Urinary bladder (tissue), 3 donors: ENCODE measurements at regions not wholly inside any gene's neighbourhood (a gene's known extent, or its start where the extent isn't known, plus 50 kb on each side); places are given as distances from the start of the nearest gene placed in this dataset.

Experiments used
- DNase-seq: peaks from one replicate; pipeline ENCODE4 v3.0.0-alpha.2; 2015; ENCODE audit errors: extremely low spot score
- H3K27ac ChIP-seq: one replicate; pipeline ENCODE4 v1.5.1; 2013; ENCODE audit warnings: low read depth, mild to moderate bottlenecking, moderate library complexity
- H3K36me3 ChIP-seq: one replicate; pipeline ENCODE4 v1.6.1; 2013; ENCODE audit warnings: mild to moderate bottlenecking, moderate library complexity; ENCODE audit not compliant: insufficient read depth
- H3K4me1 ChIP-seq: one replicate; pipeline ENCODE4 v1.6.1; 2013; ENCODE audit warnings: mild to moderate bottlenecking, moderate library complexity; ENCODE audit not compliant: insufficient read depth
- H3K4me3 ChIP-seq: one replicate; pipeline ENCODE4 v1.5.1; 2013; ENCODE audit warnings: low read depth, low read length
- WGBS: extraction: QIAGEN DNeasy Blood & Tissue Kit; methylation state at CpG from one replicate; pipeline ENCODE4 v1.1.7; 2013; 5-methylcytosine and 5-hydroxymethylcytosine counted together
- donor health status: healthy with polysubstance abuse.
- donor health status: healthy.

- no peak overlapping the region for H3K4me3 ChIP-seq
Observed at GRCh38 chr18:66754335-66754734, 150.4 kb upstream of the CDH19 start.

DNA sequence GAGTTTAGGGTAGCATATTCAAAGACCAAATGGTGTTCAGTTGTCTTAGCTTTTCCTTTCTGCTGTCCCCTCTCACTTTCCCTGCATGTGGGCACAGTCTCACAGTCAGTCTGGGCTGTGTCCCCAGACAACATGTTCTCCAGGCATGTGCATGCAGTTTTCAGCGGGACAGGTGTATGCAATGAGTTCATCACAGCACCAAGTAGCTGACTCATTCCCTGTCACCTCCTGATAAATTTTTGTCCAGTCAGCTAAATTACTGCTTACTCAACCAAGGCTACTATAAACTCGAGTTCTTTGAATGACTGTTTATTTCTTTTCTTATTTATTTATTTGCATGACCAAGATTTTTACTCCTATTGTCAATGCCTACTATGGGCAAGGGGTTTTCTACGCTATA lies 148.8 kb upstream of the CDH19 start:
- no peak overlapping the region for H3K27ac ChIP-seq
- DNase-seq: no peak
- H3K4me3 ChIP-seq: no peak overlapping the region
- H3K4me1 ChIP-seq: no peaks in the 10 kb centered on the region
- H3K36me3 ChIP-seq: no peaks in the 10 kb centered on the region
- 74% methylated on average over 3 of the region's 3 CpGs for WGBS

More at GRCh38 chr18:66754335-66754734, 150.4 kb upstream of the CDH19 start:
- Histone ChIP-seq H3K36me3 (no peaks in the 10 kb centered on the region), H3K27ac (no peak overlapping the region), H3K4me1 (no peaks in the 10 kb centered on the region)
- no peak for DNase-seq
- 86% methylated on average over 1 of the region's 1 CpG for WGBS

- no peaks in the 10 kb centered on the region for H3K4me1 ChIP-seq
- H3K4me3 ChIP-seq: no peak overlapping the region
- H3K27ac ChIP-seq: no peak overlapping the region
- DNase-seq: no peak
- no peaks in the 10 kb centered on the region for H3K36me3 ChIP-seq
Observed at GRCh38 chr18:66749481-66750035, 145.7 kb upstream of the CDH19 start.

DNA sequence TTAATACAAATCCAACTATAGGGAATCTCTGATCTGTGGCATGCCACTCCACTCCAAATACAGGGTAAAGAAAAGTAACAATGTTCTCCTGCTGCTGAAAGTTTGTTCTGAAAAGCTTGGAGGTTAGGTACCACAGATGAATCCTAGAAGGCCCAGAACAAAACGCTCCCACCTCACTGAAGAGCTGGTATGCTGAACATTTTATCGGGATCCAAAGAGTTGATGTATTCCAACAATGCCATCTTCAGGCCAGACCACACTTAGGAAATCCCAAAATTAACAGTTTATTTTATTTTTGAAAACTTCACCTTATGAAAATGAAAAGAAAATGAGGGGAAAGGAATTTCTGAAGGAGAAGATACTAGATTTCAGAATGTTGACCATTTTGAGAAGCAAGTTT lies 145.1 kb upstream of the CDH19 start:
- H3K27ac ChIP-seq: no peak overlapping the region
- no peaks in the 10 kb centered on the region for H3K36me3 ChIP-seq
- no peak overlapping the region for H3K4me3 ChIP-seq
- no peaks in the 10 kb centered on the region for H3K4me1 ChIP-seq
- DNase-seq: no peak
- WGBS: 54% methylated on average over 2 of the region's 2 CpGs

- Histone ChIP-seq H3K36me3 (no peaks in the 10 kb centered on the region), H3K27ac (no peak overlapping the region), H3K4me1 (no peaks in the 10 kb centered on the region), H3K4me3 (no peak overlapping the region)
- DNase-seq: no peak
- 64% methylated on average over 2 of the region's 2 CpGs for WGBS
Observed at GRCh38 chr18:66742832-66743231, 138.9 kb upstream of the CDH19 start.

DNA sequence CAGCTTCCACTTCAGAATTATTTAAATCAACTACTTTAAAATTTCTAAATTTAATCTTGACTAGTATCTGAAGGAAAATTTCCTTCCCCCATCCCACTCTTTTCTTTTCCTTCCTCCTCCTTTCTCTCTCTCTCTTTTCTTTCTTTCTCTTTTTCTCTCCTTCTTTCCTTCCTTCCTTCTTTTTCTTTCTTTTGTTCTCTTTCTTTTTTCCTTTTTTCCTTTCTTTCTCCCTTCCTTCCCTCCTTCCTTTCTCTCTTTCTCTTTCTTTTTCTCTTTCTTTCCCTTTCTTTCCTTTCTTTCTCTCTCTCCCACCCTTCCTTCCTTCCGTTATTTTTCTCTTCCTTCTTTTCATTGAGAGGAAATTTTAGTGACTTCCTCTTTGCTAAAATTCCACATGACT lies 132.0 kb upstream of the CDH19 start:
- WGBS: 94% methylated on average over 1 of the region's 1 CpG
- no peaks in the 10 kb centered on the region for H3K36me3 ChIP-seq
- no peak overlapping the region for H3K27ac ChIP-seq
- H3K4me3 ChIP-seq: no peak overlapping the region
- DNase-seq: no peak
- H3K4me1 ChIP-seq: no peaks in the 10 kb centered on the region

DNA sequence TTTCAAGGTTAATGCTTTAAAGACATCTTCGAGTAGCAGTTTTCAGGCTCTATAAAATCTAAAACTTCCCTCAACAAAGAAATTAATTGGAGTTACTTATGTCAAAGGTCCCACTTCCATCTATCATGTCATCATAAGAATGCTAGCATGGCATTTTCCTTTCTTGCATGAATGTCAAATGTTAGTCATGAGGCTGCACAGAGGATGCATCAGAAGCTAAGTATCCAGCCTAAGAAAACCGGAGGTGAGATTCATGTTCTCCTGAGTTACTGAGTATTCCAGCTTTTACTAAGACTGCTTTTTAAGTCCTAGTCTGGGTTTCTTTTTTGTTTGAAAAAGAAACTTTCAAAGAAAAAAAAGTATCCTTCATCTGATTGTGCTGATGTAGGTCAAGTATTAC lies 130.6 kb upstream of the CDH19 start:
- no peak overlapping the region for H3K4me3 ChIP-seq
- no peak overlapping the region for H3K27ac ChIP-seq
- H3K4me1 ChIP-seq: no peaks in the 10 kb centered on the region
- H3K36me3 ChIP-seq: no peaks in the 10 kb centered on the region
- DNase-seq: no peak
- WGBS: 72% methylated on average over 2 of the region's 2 CpGs

GRCh38 chr18:66731890-66732289 lies 128.0 kb upstream of the CDH19 start:
- Histone ChIP-seq H3K4me3 (no peak overlapping the region), H3K27ac (no peak overlapping the region), H3K36me3 (no peaks in the 10 kb centered on the region), H3K4me1 (no peaks in the 10 kb centered on the region)
- no peak for DNase-seq

DNA sequence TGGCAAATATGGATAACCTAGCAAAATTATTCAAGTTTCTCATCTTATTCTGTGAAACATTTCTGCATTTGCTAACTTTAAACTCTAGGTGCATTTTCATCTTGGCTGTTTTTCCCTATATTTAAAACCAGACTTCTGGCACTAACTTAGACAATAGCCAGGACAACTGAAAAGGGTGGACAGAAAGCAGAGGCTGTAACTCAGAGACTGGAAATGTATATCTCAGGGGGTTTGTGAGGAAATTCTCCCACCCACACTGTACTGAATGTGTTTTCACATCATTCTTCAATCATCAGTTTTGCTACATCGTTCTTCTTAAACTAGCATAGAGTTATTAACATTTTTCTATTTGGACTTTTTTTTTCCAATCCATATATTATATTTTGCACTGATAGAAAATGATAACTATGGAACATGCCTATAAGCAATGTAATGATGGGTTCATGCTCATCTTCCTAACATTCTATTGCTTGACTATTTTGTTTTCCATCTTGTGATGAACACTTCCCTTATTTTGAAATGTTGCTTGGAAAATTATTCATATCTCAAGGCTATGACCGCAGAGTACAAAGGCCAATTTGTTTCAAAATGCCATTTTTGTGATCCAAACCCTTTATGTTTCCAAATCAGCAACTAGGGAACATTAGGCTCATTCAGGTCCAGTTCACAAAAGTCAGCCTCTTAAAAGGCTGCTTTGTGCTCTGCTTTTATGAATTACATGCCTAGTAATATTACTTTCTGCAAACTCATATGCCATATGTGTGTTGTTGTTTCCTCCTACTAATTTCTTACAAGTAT lies 125.8 kb upstream of the CDH19 start:
- Histone ChIP-seq H3K27ac (no peak overlapping the region), H3K36me3 (no peaks in the 10 kb centered on the region), H3K4me3 (no peak overlapping the region), H3K4me1 (no peaks in the 10 kb centered on the region)
- WGBS: 70% methylated on average over 2 of the region's 2 CpGs
- DNase-seq: no peak

DNA sequence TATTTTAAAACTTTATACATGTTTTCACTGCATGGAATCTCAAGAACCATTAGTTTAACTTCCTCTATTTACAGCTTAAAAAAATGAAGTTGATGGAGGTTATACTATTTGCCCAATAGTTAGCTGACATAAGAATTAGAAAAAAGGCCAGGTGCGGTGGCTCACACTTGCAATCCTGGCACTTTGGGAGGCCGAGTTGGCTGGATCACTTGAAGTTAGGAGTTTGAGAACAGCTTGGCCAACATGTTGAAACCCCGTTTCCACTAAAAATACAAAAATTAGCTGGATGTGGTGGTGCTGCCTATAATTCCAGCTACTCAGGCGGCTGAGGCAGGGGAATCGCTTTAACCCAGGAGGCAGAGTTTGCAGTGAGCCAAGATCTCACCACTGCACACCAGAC lies 125.1 kb upstream of the CDH19 start:
- no peaks in the 10 kb centered on the region for H3K4me1 ChIP-seq
- H3K4me3 ChIP-seq: no peak overlapping the region
- no peak for DNase-seq
- no peak overlapping the region for H3K27ac ChIP-seq
- no peaks in the 10 kb centered on the region for H3K36me3 ChIP-seq
- WGBS: 89% methylated on average over 5 of the region's 5 CpGs

DNA sequence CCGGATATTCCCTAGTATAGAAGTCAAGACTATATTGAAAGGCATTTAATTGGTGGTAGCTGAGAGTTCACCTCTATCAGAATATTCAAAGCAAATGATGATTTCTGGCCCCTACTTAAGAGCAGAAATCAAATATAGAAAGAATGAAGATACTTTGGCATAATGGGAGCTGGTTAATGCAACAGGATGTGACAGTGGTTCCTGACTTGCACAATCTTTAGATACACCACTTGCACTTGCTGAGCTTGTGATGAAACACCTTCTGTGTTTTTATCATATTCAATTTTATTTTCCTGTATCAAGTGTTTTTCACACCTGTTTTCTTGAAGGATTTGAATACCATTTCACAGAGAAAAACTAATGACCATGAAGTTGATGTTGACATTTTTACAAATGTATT lies 124.1 kb upstream of the CDH19 start:
- no peak for DNase-seq
- Histone ChIP-seq H3K4me1 (no peaks in the 10 kb centered on the region), H3K4me3 (no peak overlapping the region), H3K36me3 (no peaks in the 10 kb centered on the region), H3K27ac (no peak overlapping the region)
- 95% methylated on average over 1 of the region's 1 CpG for WGBS

- DNase-seq: peak; percentile 69
- H3K36me3 ChIP-seq: no peaks in the 10 kb centered on the region
- 24% methylated on average over 5 of the region's 5 CpGs for WGBS
- peak overlapping the region; percentile 44 for H3K27ac ChIP-seq
- H3K4me1 ChIP-seq: no peaks in the 10 kb centered on the region
- H3K4me3 ChIP-seq: no peak overlapping the region
Observed at GRCh38 chr18:66724664-66725356, 120.9 kb upstream of the CDH19 start.

- 76% methylated on average over 5 of the region's 5 CpGs for WGBS
- no peak overlapping the region for H3K27ac ChIP-seq
Observed at GRCh38 chr18:66722671-66723070, 118.8 kb upstream of the CDH19 start.

GRCh38 chr18:66708646-66709045 lies 104.8 kb upstream of the CDH19 start:
- 61% methylated on average over 1 of the region's 1 CpG for WGBS
- Histone ChIP-seq H3K36me3 (no peaks in the 10 kb centered on the region), H3K4me3 (no peak overlapping the region), H3K4me1 (no peaks in the 10 kb centered on the region), H3K27ac (no peak overlapping the region)
- no peak for DNase-seq

More at GRCh38 chr18:66722671-66723070, 118.8 kb upstream of the CDH19 start:
- Histone ChIP-seq H3K4me3 (no peak overlapping the region), H3K4me1 (no peaks in the 10 kb centered on the region), H3K36me3 (no peaks in the 10 kb centered on the region)
- DNase-seq: no peak
